K562 (cell line): ENCODE measurements at regions not wholly inside any gene's neighbourhood (a gene's known extent, or its start where the extent isn't known, plus 50 kb on each side); places are given as distances from the start of the nearest gene placed in this dataset.

Experiments used
- C11orf30 ChIP-seq: fragments of 450-650 bp; IDR thresholded peaks from 2 replicates; pipeline ENCODE4 v1.6.1; 2016; ENCODE audit warnings: low read depth, mild to moderate bottlenecking
- CHD2 ChIP-seq: IDR thresholded peaks from 2 replicates; pipeline ENCODE4 v1.6.1; 2011; ENCODE audit warnings: low read depth, low read length
- DPF2 ChIP-seq: fragments of 450-650 bp; IDR thresholded peaks from 2 replicates; pipeline ENCODE4 v1.6.1; 2016
- ELF2 ChIP-seq: fragments of 250-450 bp; sonication (Bioruptor Pico); IDR thresholded peaks from 2 replicates; pipeline ENCODE4 v1.5.0; 2021; ENCODE audit warnings: mild to moderate bottlenecking
- EWSR1 ChIP-seq: fragments of 450-650 bp; IDR thresholded peaks from 2 replicates; pipeline ENCODE4 v1.6.1; 2018; ENCODE audit warnings: borderline replicate concordance, mild to moderate bottlenecking, low read depth, moderate library complexity; ENCODE audit not compliant: partially characterized antibody
- FOS ChIP-seq: IDR thresholded peaks from 3 replicates; pipeline ENCODE4 v1.6.1; 2011; ENCODE audit not compliant: insufficient read length; ENCODE audit errors: extremely low read depth
- HDAC1 ChIP-seq, 2 experiments: fragments of 450-650 bp; IDR thresholded peaks; 2 replicates each; pipeline ENCODE4 v1.6.1; 2016 to 2017; ENCODE audit warnings: inconsistent platforms in 1 of 2, mild to moderate bottlenecking in 1 of 2, moderate library complexity in 1 of 2
- MAFF ChIP-seq: IDR thresholded peaks from 2 replicates; pipeline ENCODE4 v1.6.1; 2012; ENCODE audit warnings: low read length, improper control_type of control experiment
- MEF2D ChIP-seq: conservative IDR thresholded peaks from 2 replicates; pipeline ENCODE4 v1.6.1; 2016; ENCODE audit warnings: low read depth, missing genetic modification characterization, missing compliant biosample characterization
- PHF21A ChIP-seq: fragments of 450-650 bp; IDR thresholded peaks from 2 replicates; pipeline ENCODE4 v1.6.1; 2017; ENCODE audit warnings: low read depth, borderline replicate concordance
- POLR2H ChIP-seq: IDR thresholded peaks from 2 replicates; pipeline ENCODE4 v1.6.1; 2016; ENCODE audit warnings: missing genetic modification characterization, low read depth, mild to moderate bottlenecking, control low read depth, missing compliant biosample characterization, moderate library complexity
- RBM25 ChIP-seq: fragments of 200-400 bp; formaldehyde crosslinking; IDR thresholded peaks from 2 replicates; pipeline ENCODE4 v1.6.1; 2018; ENCODE audit warnings: low read length, low read depth, moderate library complexity; ENCODE audit not compliant: severe bottlenecking
- SMAD4 ChIP-seq: fragments of 250-450 bp; sonication (Bioruptor Pico); conservative IDR thresholded peaks from 2 replicates; pipeline ENCODE4 v1.8.0; 2021; ENCODE audit warnings: inconsistent platforms, mild to moderate bottlenecking, moderate library complexity
- SUPT5H ChIP-seq: fragments of 450-650 bp; IDR thresholded peaks from 2 replicates; pipeline ENCODE4 v1.6.1; 2016
- TAF9B ChIP-seq: fragments of 450-650 bp; IDR thresholded peaks from 2 replicates; pipeline ENCODE4 v1.6.1; 2018; ENCODE audit warnings: mild to moderate bottlenecking; ENCODE audit not compliant: partially characterized antibody
- TBL1XR1 ChIP-seq, 2 experiments: IDR thresholded peaks; 2 replicates each; pipeline ENCODE4 v1.6.1; 2012; ENCODE audit warnings: improper control_type of control experiment in 2 of 2, low read length in 2 of 2, mild to moderate bottlenecking in 1 of 2
- TCF7L2 ChIP-seq: fragments of 150-350 bp; IDR thresholded peaks from 2 replicates; pipeline ENCODE4 v1.6.1; 2016; ENCODE audit warnings: low read depth, mild to moderate bottlenecking, low read length, moderate library complexity
- ZBTB11 ChIP-seq, 3 experiments: fragments of 200-800 bp in 1 of 3; fragments of 250-450 bp in 1 of 3; fragments of 450-650 bp in 1 of 3; sonication (Bioruptor Pico) in 1 of 3; sonication (Bioruptor generic) in 1 of 3; formaldehyde crosslinking in 1 of 3; IDR thresholded peaks; 2 replicates each; pipeline versions ENCODE4 v1.6.1 to v1.8.0; 2016 to 2022; ENCODE audit warnings: mild to moderate bottlenecking in 2 of 3, missing genetic modification characterization in 2 of 3, missing compliant biosample characterization in 1 of 3, moderate library complexity in 1 of 3
- ZNF121 ChIP-seq: sonication (generic); formaldehyde crosslinking; conservative IDR thresholded peaks from 2 replicates; pipeline ENCODE4 v1.8.0; 2022; ENCODE audit warnings: missing genetic modification reagents
- ZNF124 ChIP-seq: sonication (generic); formaldehyde crosslinking; IDR thresholded peaks from 2 replicates; pipeline ENCODE4 v1.8.1; 2022; ENCODE audit warnings: missing genetic modification reagents
- ZNF217 ChIP-seq: sonication (generic); formaldehyde crosslinking; IDR thresholded peaks from 2 replicates; pipeline ENCODE4 v1.8.0; 2022; ENCODE audit warnings: mild to moderate bottlenecking, missing genetic modification reagents
- ZNF23 ChIP-seq: fragments of 250-450 bp; sonication (Bioruptor Pico); IDR thresholded peaks from 2 replicates; pipeline ENCODE4 v1.4.0; 2020; ENCODE audit warnings: mild to moderate bottlenecking
- ZNF445 ChIP-seq: fragments of 250-450 bp; sonication (Bioruptor Pico); IDR thresholded peaks from 2 replicates; pipeline ENCODE4 v1.4.0; 2020; ENCODE audit warnings: low read depth, mild to moderate bottlenecking, moderate library complexity
- ZNF584 ChIP-seq: fragments of 200-800 bp; sonication (Bioruptor generic); IDR thresholded peaks from 2 replicates; pipeline ENCODE4 v1.6.1; 2016; ENCODE audit warnings: low read depth, mild to moderate bottlenecking, missing genetic modification characterization, missing compliant biosample characterization

GRCh38 chr20:53829255-53829723 lies 235.7 kb upstream of the ZNF217 start (continued):
- peak in 2 of 3 experiments; percentile 59 to 90; a peak in 3 of 6 replicates for TF ChIP-seq ZBTB11 (CRISPR knock-in tag; IDR thresholded peaks at IDR 0.05)
- no peak for TF ChIP-seq ZNF23
- TF ChIP-seq ELF2: no peak
- 0 out of 2 replicates have a peak, but pooled peaks have one; percentile 12 for TF ChIP-seq MEF2D (tag)
- peak; percentile 45; the same call in 1 of the 2 replicates for TF ChIP-seq SUPT5H
- TF ChIP-seq MAFF: 0 out of 2 replicates have a peak, but pooled peaks have one; percentile 3
- no peak for TF ChIP-seq PHF21A
- 0 out of 2 replicates have a peak, but pooled peaks have one; percentile 27 for TF ChIP-seq SMAD4 (CRISPR knock-in tag)
- TF ChIP-seq DPF2: 0 out of 2 replicates have a peak, but pooled peaks have one; percentile 11
- no peak for TF ChIP-seq CHD2
- peak; percentile 73 for TF ChIP-seq POLR2H (tag)
- 0 out of 2 replicates have a peak, but pooled peaks have one; percentile 7 for TF ChIP-seq C11orf30
- 0 out of 2 replicates have a peak, but pooled peaks have one; percentile 56 for TF ChIP-seq ZNF584 (CRISPR knock-in tag)
- peak; percentile 12 for TF ChIP-seq EWSR1
- TF ChIP-seq ZNF121 (CRISPR knock-in tag): no peak
- no peak for TF ChIP-seq RBM25
- 0 out of 4 replicates have a peak, but pooled peaks of 1 of the 2 experiments have one; percentile 34 for TF ChIP-seq HDAC1 (IDR thresholded peaks at IDR 0.05)
- TF ChIP-seq ZNF124 (CRISPR knock-in tag): no peak
- peak; percentile 5 for TF ChIP-seq FOS
- no peak for TF ChIP-seq TCF7L2
- no peak for TF ChIP-seq ZNF445 (CRISPR knock-in tag)
- 0 out of 4 replicates have a peak, but pooled peaks of 1 of the 2 experiments have one; percentile 25 for TF ChIP-seq TBL1XR1 (IDR thresholded peaks at IDR 0.05; ENCODE audit: low read length in 2 of 2)
- TF ChIP-seq ZNF217: no peak
- TF ChIP-seq TAF9B: peak; percentile 48
